Mucosa of rectum (tissue), 2 donors: ENCODE measurements at regions not wholly inside any gene's neighbourhood (a gene's known extent, or its start where the extent isn't known, plus 50 kb on each side); places are given as distances from the start of the nearest gene placed in this dataset.
A peak's percentile ranks its signal among the peaks of the same experiment; 100 is the strongest.

Source experiments
- H3K27ac ChIP-seq, 2 donors: one replicate each; pipeline ENCODE4 v1.7.0; 2013; ENCODE audit warnings: inconsistent platforms in 2 of 2, low read depth in 2 of 2, low read length in 2 of 2
- H3K27me3 ChIP-seq, 2 donors: one replicate each; pipeline ENCODE4 v1.7.0; 2013; ENCODE audit warnings: low read length in 2 of 2; ENCODE audit not compliant: control insufficient read depth in 2 of 2, insufficient read depth in 2 of 2
- H3K36me3 ChIP-seq, 2 donors: one replicate each; pipeline ENCODE4 v1.7.0; 2013; ENCODE audit warnings: low read length in 2 of 2; ENCODE audit not compliant: control insufficient read depth in 2 of 2, insufficient read depth in 2 of 2
- H3K4me1 ChIP-seq, 2 donors: one replicate each; pipeline ENCODE4 v1.7.0; 2013; ENCODE audit warnings: low read length in 2 of 2, mild to moderate bottlenecking in 1 of 2; ENCODE audit not compliant: control insufficient read depth in 2 of 2, insufficient read depth in 2 of 2
- H3K4me3 ChIP-seq, 2 donors: one replicate each; pipeline ENCODE4 v1.7.0; 2013; ENCODE audit warnings: low read length in 2 of 2
- H3K9ac ChIP-seq, 2 donors: one replicate each; pipeline ENCODE4 v1.7.0; 2013; ENCODE audit warnings: low read length in 2 of 2, low read depth in 1 of 2, mild to moderate bottlenecking in 1 of 2
- H3K9me3 ChIP-seq, 2 donors: one replicate each; pipeline ENCODE4 v1.7.0; 2013; ENCODE audit warnings: low read length in 2 of 2; ENCODE audit not compliant: control insufficient read depth in 2 of 2
- donor health status: healthy.
- donor health status: Normal muscosa, but diverticular disease.

- Histone ChIP-seq H3K4me3 (no peak overlapping the region), H3K9ac (no peak overlapping the region), H3K27ac (no peak overlapping the region), H3K36me3 (no peaks in the 10 kb centered on the region), H3K9me3 (no peaks in the 10 kb centered on the region), H3K4me1 (no peaks in the 10 kb centered on the region), H3K27me3 (no peaks in the 10 kb centered on the region)
Observed at GRCh38 chr15:94177112-94177511, 54.2 kb upstream of the MCTP2 start.

- Histone ChIP-seq H3K9ac (no peak overlapping the region), H3K27ac (no peak overlapping the region)
Observed at GRCh38 chr15:94175420-94175819, 55.9 kb upstream of the MCTP2 start.

GRCh38 chr15:94174399-94174802 is 57.0 kb upstream of the MCTP2 start:
- no peak overlapping the region for H3K4me3 ChIP-seq
- H3K9ac ChIP-seq, result no peak overlapping the region
- H3K27ac ChIP-seq, result peak overlapping the region in 1 of 2 donors; percentile 3
- H3K36me3 ChIP-seq, result no peaks in the 10 kb centered on the region
- no peaks in the 10 kb centered on the region for H3K27me3 ChIP-seq
- no peaks in the 10 kb centered on the region for H3K4me1 ChIP-seq
- no peaks in the 10 kb centered on the region for H3K9me3 ChIP-seq

More at GRCh38 chr15:94175420-94175819, 55.9 kb upstream of the MCTP2 start:
- Histone ChIP-seq H3K4me1 (no peaks in the 10 kb centered on the region), H3K27me3 (no peaks in the 10 kb centered on the region), H3K9me3 (no peaks in the 10 kb centered on the region), H3K4me3 (no peak overlapping the region), H3K36me3 (no peaks in the 10 kb centered on the region)

DNA sequence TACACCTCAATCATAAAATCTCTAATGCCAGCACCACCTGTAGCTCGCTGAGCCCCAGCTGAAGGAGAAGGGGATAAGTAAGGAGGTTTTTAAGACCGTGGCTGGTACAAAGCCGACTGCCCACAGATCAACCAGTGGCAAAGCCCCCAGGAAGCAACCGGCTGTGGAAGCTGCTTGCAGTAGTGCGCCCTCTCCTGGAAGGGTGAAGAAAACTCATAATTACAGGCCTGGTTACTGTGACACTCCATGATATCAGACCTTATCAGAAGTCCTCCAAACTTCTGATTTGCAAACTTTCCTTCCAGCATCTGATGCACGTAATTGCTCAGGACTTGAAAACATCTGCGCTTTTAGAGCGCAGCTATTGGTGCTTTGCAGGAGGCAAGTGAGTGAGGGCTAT is 63.1 kb upstream of the MCTP2 start:
- Histone ChIP-seq H3K27me3 (no peaks in the 10 kb centered on the region), H3K4me1 (no peaks in the 10 kb centered on the region), H3K4me3 (no peak overlapping the region), H3K27ac (no peak overlapping the region), H3K36me3 (no peaks in the 10 kb centered on the region), H3K9me3 (no peaks in the 10 kb centered on the region), H3K9ac (no peak overlapping the region)

DNA sequence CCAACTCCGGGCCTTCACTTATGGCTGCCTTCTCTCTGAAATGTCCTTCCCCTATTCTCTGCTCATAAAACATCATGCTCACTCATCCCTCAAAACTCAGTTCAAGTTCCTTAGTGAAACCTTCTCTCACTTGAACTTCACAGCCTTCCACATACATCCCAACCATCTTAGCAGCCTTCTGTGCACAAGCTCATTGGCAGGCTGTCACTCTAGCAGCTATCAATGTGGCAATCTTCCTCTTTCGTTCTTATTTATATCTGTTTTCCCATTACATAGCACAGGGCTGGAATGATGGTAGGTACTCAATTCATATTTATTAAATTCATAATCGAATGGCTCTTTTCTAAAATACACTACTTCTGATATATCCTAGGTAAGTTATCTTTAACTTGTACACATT is 66.4 kb upstream of the MCTP2 start:
- H3K4me3 ChIP-seq, result no peak overlapping the region
- H3K4me1 ChIP-seq, result no peaks in the 10 kb centered on the region
- no peaks in the 10 kb centered on the region for H3K27me3 ChIP-seq
- no peaks in the 10 kb centered on the region for H3K36me3 ChIP-seq
- H3K9me3 ChIP-seq, result no peaks in the 10 kb centered on the region
- no peak overlapping the region for H3K9ac ChIP-seq
- H3K27ac ChIP-seq, result no peak overlapping the region

GRCh38 chr15:94164202-94164807 is 67.1 kb upstream of the MCTP2 start:
- no peaks in the 10 kb centered on the region for H3K4me1 ChIP-seq
- H3K9me3 ChIP-seq, result no peaks in the 10 kb centered on the region
- H3K4me3 ChIP-seq, result no peak overlapping the region
- H3K27ac ChIP-seq, result no peak overlapping the region
- no peaks in the 10 kb centered on the region for H3K36me3 ChIP-seq
- H3K27me3 ChIP-seq, result no peaks in the 10 kb centered on the region
- no peak overlapping the region for H3K9ac ChIP-seq

DNA sequence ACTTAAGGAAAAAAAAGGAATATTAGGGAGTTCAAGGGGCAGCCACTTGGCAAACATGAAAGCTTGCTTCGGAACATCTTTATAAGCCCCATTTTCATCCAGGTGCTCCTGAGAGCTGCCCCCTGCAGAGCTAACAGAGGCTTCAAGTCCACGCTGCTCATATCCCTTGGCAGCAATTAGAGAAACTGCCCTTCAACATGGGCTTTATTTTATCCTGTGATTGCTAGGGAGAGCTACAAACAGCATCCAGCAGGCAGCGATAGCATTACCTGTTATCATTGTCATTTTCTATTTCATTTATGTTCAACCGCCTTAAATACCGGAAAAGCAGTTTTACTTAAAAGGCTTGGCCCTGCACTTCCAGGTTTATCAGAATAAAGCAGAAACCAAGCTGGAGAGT is 68.4 kb upstream of the MCTP2 start:
- no peak overlapping the region for H3K27ac ChIP-seq
- no peak overlapping the region for H3K9ac ChIP-seq
- no peaks in the 10 kb centered on the region for H3K4me1 ChIP-seq
- no peaks in the 10 kb centered on the region for H3K27me3 ChIP-seq
- no peaks in the 10 kb centered on the region for H3K36me3 ChIP-seq
- H3K4me3 ChIP-seq, result no peak overlapping the region
- no peaks in the 10 kb centered on the region for H3K9me3 ChIP-seq

GRCh38 chr15:94154255-94154654 is 77.1 kb upstream of the MCTP2 start:
- no peak overlapping the region for H3K27ac ChIP-seq
- no peak overlapping the region for H3K4me3 ChIP-seq
- no peak overlapping the region for H3K9ac ChIP-seq
- H3K9me3 ChIP-seq, result no peaks in the 10 kb centered on the region
- H3K27me3 ChIP-seq, result no peaks in the 10 kb centered on the region
- no peaks in the 10 kb centered on the region for H3K36me3 ChIP-seq
- no peaks in the 10 kb centered on the region for H3K4me1 ChIP-seq

DNA sequence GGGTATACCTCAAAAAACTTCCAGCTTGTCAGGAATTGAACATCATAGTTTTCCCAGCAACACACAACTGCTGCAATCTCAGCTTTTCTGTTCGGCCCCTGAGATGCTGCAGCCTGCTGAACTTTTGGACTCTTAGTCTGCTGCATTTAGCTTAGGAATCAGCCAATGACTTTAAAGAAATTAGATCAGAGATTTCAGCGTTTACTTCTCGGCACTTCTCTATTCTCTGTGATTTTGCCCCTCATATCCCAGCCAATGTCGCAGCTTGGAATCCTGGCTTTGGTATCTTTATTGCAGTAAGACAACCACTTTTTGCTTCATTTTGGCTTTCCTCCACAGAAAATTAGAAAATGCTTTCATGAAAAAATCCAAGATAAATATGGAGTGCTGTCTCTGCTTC is 86.3 kb upstream of the MCTP2 start:
- Histone ChIP-seq H3K9me3 (no peaks in the 10 kb centered on the region), H3K27me3 (no peaks in the 10 kb centered on the region), H3K4me3 (no peak overlapping the region), H3K27ac (no peak overlapping the region), H3K9ac (no peak overlapping the region), H3K36me3 (no peaks in the 10 kb centered on the region), H3K4me1 (no peaks in the 10 kb centered on the region)

DNA sequence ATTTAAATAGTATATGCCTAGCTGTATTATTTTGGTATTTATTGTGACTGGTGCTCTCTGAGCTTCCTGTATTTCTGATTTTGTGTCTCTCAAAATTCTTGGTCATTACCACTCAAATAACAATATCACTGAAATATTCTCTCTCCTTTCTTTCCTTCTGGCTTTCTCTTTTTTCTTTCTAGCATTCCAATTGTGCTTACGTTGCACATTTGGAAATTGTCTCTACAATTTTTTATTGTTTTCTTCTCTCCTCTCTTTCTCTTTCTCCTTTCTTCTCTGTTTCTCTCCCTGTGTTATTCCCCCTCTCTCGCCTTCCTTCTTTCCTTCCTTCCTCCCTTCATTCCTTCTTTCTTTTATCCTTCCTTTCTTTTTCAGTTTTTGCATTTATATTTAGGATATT is 89.6 kb upstream of the MCTP2 start:
- Histone ChIP-seq H3K9ac (no peak overlapping the region), H3K4me1 (no peaks in the 10 kb centered on the region), H3K9me3 (no peaks in the 10 kb centered on the region), H3K27me3 (no peaks in the 10 kb centered on the region), H3K4me3 (no peak overlapping the region), H3K27ac (no peak overlapping the region), H3K36me3 (no peaks in the 10 kb centered on the region)
